Keratinocyte (primary cell): ENCODE measurements at regions not wholly inside any gene's neighbourhood (a gene's known extent, or its start where the extent isn't known, plus 50 kb on each side); places are given as distances from the start of the nearest gene placed in this dataset.

Experiments used
- DNase-seq: peaks from one replicate; pipeline ENCODE4 v3.0.0-alpha.2; 2011; ENCODE audit warnings: low read depth, missing footprints, low spot score
- FAIRE-seq: peaks from 2 replicates; lab custom pipeline; 2011; peaks lifted over from hg19 to GRCh38; lab: Jason Lieb, UNC
- H2AFZ ChIP-seq: 2 replicates; pipeline ENCODE4 v1.6.0; 2012; ENCODE audit warnings: low read length, control low read depth, inconsistent platforms; ENCODE audit not compliant: control insufficient read depth
- H3K27ac ChIP-seq: 2 replicates; pipeline ENCODE4 v1.5.1; 2011; ENCODE audit warnings: low read length; ENCODE audit not compliant: control insufficient read depth, insufficient read depth
- H3K27me3 ChIP-seq: 3 replicates; pipeline ENCODE4 v1.6.0; 2011; ENCODE audit warnings: low read length; ENCODE audit not compliant: control insufficient read depth, insufficient read depth; ENCODE audit errors: extremely low read depth
- H3K36me3 ChIP-seq, 2 experiments: 2 replicates in 1 of 2; 3 replicates in 1 of 2; pipeline ENCODE4 v1.5.1; 2011; ENCODE audit warnings: low read length in 2 of 2, mild to moderate bottlenecking in 1 of 2; ENCODE audit not compliant: control insufficient read depth in 2 of 2, insufficient read depth in 2 of 2; ENCODE audit errors: extremely low read depth in 1 of 2
- H3K4me1 ChIP-seq: 3 replicates; pipeline ENCODE4 v1.5.1; 2011; ENCODE audit warnings: low read length; ENCODE audit not compliant: control insufficient read depth, insufficient read depth; ENCODE audit errors: extremely low read depth
- H3K4me2 ChIP-seq: 3 replicates; pipeline ENCODE4 v1.6.0; 2011; ENCODE audit warnings: low read depth, low read length; ENCODE audit not compliant: control insufficient read depth, insufficient read depth; ENCODE audit errors: extremely low read depth
- H3K4me3 ChIP-seq, 3 experiments: fragments of 200-600 bp in 1 of 3; sonication (generic) in 1 of 3; 2 replicates in 2 of 3; 3 replicates in 1 of 3; pipeline ENCODE4 v1.5.1; 2011 to 2016; ENCODE audit warnings: low read length in 3 of 3, mild to moderate bottlenecking in 3 of 3, control low read depth in 2 of 3, inconsistent platforms in 1 of 3, low read depth in 1 of 3, mixed read lengths in 1 of 3, mixed run types in 1 of 3, moderate library complexity in 1 of 3; ENCODE audit not compliant: control insufficient read depth in 2 of 3, insufficient read depth in 2 of 3; ENCODE audit errors: extremely low read depth in 1 of 3
- H3K79me2 ChIP-seq: 2 replicates; pipeline ENCODE4 v1.6.0; 2012; ENCODE audit warnings: low read length; ENCODE audit not compliant: control insufficient read depth, insufficient read depth
- H3K9ac ChIP-seq: 3 replicates; pipeline ENCODE4 v1.6.0; 2011; ENCODE audit warnings: low read length; ENCODE audit not compliant: control insufficient read depth, insufficient read depth; ENCODE audit errors: extremely low read depth
- H3K9me1 ChIP-seq: 3 replicates; pipeline ENCODE4 v1.6.0; 2011; ENCODE audit warnings: low read length; ENCODE audit not compliant: control insufficient read depth, insufficient read depth; ENCODE audit errors: extremely low read depth
- H3K9me3 ChIP-seq: 2 replicates; pipeline ENCODE4 v1.5.1; 2012; ENCODE audit warnings: low read depth, low read length; ENCODE audit not compliant: control insufficient read depth
- H4K20me1 ChIP-seq: 3 replicates; pipeline ENCODE4 v1.6.0; 2011; ENCODE audit warnings: low read length; ENCODE audit not compliant: control insufficient read depth, insufficient read depth; ENCODE audit errors: extremely low read depth
- CTCF ChIP-seq, 3 experiments: IDR thresholded peaks in 1 of 3; conservative IDR thresholded peaks in 1 of 3; optimal IDR thresholded peaks in 1 of 3; 2 replicates in 2 of 3; 3 replicates in 1 of 3; pipeline versions ENCODE3 to v1.5.1; 2011; ENCODE audit warnings: low read length in 3 of 3, mild to moderate bottlenecking in 3 of 3, moderate library complexity in 2 of 3, control low read depth in 1 of 3, inconsistent platforms in 1 of 3; ENCODE audit not compliant: insufficient read depth in 2 of 3; ENCODE audit errors: extremely low read depth in 1 of 3
- EZH2 ChIP-seq: IDR thresholded peaks from one replicate; pipeline ENCODE4 v1.6.1; 2012; ENCODE audit warnings: inconsistent platforms, mild to moderate bottlenecking, low read length, moderate library complexity
- dilution Hi-C: fragments of 300-500 bp; cut with MboI; formaldehyde crosslinking; loops from one replicate; pipeline ENCODE4 v1.7.0; 2020; ENCODE audit warnings: low sequenced_read_pairs; ENCODE audit not compliant: extremely low pct_ligation_motif_present

- FAIRE-seq: no peak
Observed at GRCh38 chr14:43003845-43004244, 1397.2 kb downstream of the LRFN5 start.

GRCh38 chr14:43001731-43002130 lies 1395.1 kb downstream of the LRFN5 start:
- TF ChIP-seq CTCF (optimal IDR thresholded peaks at IDR 0.05 in 1 of 3, IDR thresholded peaks at IDR 0.05 in 1 of 3, conservative IDR thresholded peaks at IDR 0.05 in 1 of 3; ENCODE audit: extremely low read depth in 1 of 3, insufficient read depth in 2 of 3, low read length in 3 of 3) (no peak), EZH2 (no peak)
- no peaks in the 10 kb centered on the region for H3K4me1 ChIP-seq
- peaks cover 2% of the 10 kb centered on the region for H3K9me3 ChIP-seq
- no peak overlapping the region for H3K27ac ChIP-seq
- H3K4me2 ChIP-seq: no peak overlapping the region
- DNase-seq: no peak
- H3K9ac ChIP-seq: no peak overlapping the region
- dilution Hi-C loops: no loop called here
- FAIRE-seq: no peak
- no peaks in the 10 kb centered on the region for H3K9me1 ChIP-seq
- no peak overlapping the region for H3K4me3 ChIP-seq
- no peaks in the 10 kb centered on the region for H3K79me2 ChIP-seq
- no peaks in the 10 kb centered on the region for H4K20me1 ChIP-seq
- no peak overlapping the region for H2AFZ ChIP-seq
- no peaks in the 10 kb centered on the region for H3K36me3 ChIP-seq
- no peaks in the 10 kb centered on the region for H3K27me3 ChIP-seq

More at GRCh38 chr14:43003845-43004244, 1397.2 kb downstream of the LRFN5 start:
- no peaks in the 10 kb centered on the region for H3K27me3 ChIP-seq
- H4K20me1 ChIP-seq: no peaks in the 10 kb centered on the region
- H3K4me1 ChIP-seq: no peaks in the 10 kb centered on the region
- H3K9me3 ChIP-seq: peaks cover 2% of the 10 kb centered on the region
- no peak overlapping the region for H3K4me2 ChIP-seq
- H3K9ac ChIP-seq: no peak overlapping the region
- H2AFZ ChIP-seq: no peak overlapping the region
- no peak overlapping the region for H3K27ac ChIP-seq
- H3K4me3 ChIP-seq: no peak overlapping the region
- dilution Hi-C loops: no loop called here
- no peaks in the 10 kb centered on the region for H3K36me3 ChIP-seq
- no peaks in the 10 kb centered on the region for H3K9me1 ChIP-seq
- no peak for TF ChIP-seq CTCF (optimal IDR thresholded peaks at IDR 0.05 in 1 of 3, IDR thresholded peaks at IDR 0.05 in 1 of 3, conservative IDR thresholded peaks at IDR 0.05 in 1 of 3; ENCODE audit: extremely low read depth in 1 of 3, insufficient read depth in 2 of 3, low read length in 3 of 3)
- TF ChIP-seq EZH2: no peak
- no peaks in the 10 kb centered on the region for H3K79me2 ChIP-seq
- DNase-seq: no peak
